Spleen (tissue), 7 donors: ENCODE measurements at regions not wholly inside any gene's neighbourhood (a gene's known extent, or its start where the extent isn't known, plus 50 kb on each side); places are given as distances from the start of the nearest gene placed in this dataset.

ENCODE experiments used
- CTCF ChIP-seq, 11 experiments: fragments of 200-600 bp in 7 of 11; fragments of 450-650 bp in 4 of 11; sonication (generic) in 4 of 11; IDR thresholded peaks in 8 of 11; conservative IDR thresholded peaks in 3 of 11; 1 replicate in 7 of 11; 2 replicates in 4 of 11; pipeline versions ENCODE4 v1.4.0 to v1.8.0; 2016 to 2021; ENCODE audit warnings: antibody characterized with exemption in 11 of 11, inconsistent platforms in 4 of 11, mild to moderate bottlenecking in 1 of 11
- POLR2A ChIP-seq, 3 donors: fragments of 450-650 bp; IDR thresholded peaks; one replicate each; pipeline ENCODE4 v1.5.1; 2017; ENCODE audit warnings: antibody characterized with exemption in 3 of 3, mild to moderate bottlenecking in 1 of 3
- donor health status: DM: no; HTN: no; CAD: no; lungs with moderate emphysema.
- donor health status: DM: no; HTN: no; CAD: no.
- donor health status: DM: no; HTN: no; CAD: no.

- TF ChIP-seq POLR2A (IDR thresholded peaks at IDR 0.05) (no peak), CTCF (IDR thresholded peaks at IDR 0.05 in 8 of 11, conservative IDR thresholded peaks at IDR 0.05 in 3 of 11) (no peak)
These were observed 534.1 kb downstream of the ANXA1 start for GRCh38 chr9:73685786-73686185.
